ENCODE measurements at regions not wholly inside any gene's neighbourhood (a gene's known extent, or its start where the extent isn't known, plus 50 kb on each side); places are given as distances from the start of the nearest gene placed in this dataset.

DNA sequence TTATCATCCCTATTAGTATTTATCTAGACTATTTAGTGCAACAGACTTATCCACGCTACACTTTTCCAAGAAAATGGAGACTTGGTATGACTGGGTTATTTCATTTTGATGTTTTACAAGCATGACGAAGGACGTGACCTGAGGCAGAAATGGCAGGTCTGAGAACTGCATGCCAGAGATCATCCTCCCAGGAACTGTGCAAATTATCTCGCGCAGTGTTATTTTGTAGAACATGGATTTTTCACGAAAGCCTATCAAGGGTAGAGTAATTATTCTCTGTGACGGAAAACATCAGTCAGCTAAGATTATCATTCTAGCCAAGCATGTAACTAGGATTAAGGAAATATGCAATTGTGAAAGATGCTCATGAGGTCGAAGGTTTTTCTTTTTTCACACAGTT is 361.5 kb upstream of the AJAP1 start:
- TF ChIP-seq MAX (IDR thresholded peaks at IDR 0.05) (no peak), ATF3 (IDR thresholded peaks at IDR 0.05) (no peak), CTCF (IDR thresholded peaks at IDR 0.05; ENCODE audit: low read depth, low read length, missing input control) (no peak), TAF1 (conservative IDR thresholded peaks at IDR 0.05) (no peak), NR2F2 (IDR thresholded peaks at IDR 0.05) (no peak), GABPA (IDR thresholded peaks at IDR 0.05 in 1 of 2, conservative IDR thresholded peaks at IDR 0.05 in 1 of 2) (no peak)
- TF ChIP-seq, protein P1, sequence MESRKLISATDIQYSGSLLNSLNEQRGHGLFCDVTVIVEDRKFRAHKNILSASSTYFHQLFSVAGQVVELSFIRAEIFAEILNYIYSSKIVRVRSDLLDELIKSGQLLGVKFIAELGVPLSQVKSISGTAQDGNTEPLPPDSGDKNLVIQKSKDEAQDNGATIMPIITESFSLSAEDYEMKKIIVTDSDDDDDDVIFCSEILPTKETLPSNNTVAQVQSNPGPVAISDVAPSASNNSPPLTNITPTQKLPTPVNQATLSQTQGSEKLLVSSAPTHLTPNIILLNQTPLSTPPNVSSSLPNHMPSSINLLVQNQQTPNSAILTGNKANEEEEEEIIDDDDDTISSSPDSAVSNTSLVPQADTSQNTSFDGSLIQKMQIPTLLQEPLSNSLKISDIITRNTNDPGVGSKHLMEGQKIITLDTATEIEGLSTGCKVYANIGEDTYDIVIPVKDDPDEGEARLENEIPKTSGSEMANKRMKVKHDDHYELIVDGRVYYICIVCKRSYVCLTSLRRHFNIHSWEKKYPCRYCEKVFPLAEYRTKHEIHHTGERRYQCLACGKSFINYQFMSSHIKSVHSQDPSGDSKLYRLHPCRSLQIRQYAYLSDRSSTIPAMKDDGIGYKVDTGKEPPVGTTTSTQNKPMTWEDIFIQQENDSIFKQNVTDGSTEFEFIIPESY (IDR thresholded peaks at IDR 0.05): no peak
